ENCODE measurements at regions not wholly inside any gene's neighbourhood (a gene's known extent, or its start where the extent isn't known, plus 50 kb on each side); places are given as distances from the start of the nearest gene placed in this dataset.

DNA sequence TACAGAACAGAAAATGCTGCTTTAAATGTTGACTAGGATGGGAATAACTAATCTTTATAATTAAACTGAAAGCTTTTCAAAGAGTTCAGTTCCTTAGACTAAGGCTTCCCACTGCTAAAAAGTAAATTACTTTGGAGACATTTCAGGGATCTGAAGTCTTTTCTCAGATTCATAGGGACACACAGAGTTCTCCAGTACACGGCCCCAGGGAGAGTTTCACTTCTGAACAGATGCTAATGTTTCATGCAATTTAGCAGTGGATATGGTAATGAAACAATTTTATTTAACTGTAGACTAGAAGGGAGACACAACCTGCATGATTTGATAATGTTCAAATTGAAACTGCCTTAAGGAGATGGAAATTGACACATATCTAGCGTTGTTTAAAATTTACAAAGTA is 1282.6 kb downstream of the NCAM2 start (continued):
- no peak for TF ChIP-seq ASH2L (IDR thresholded peaks at IDR 0.05; ENCODE audit: low read length)
- TF ChIP-seq, protein P1, sequence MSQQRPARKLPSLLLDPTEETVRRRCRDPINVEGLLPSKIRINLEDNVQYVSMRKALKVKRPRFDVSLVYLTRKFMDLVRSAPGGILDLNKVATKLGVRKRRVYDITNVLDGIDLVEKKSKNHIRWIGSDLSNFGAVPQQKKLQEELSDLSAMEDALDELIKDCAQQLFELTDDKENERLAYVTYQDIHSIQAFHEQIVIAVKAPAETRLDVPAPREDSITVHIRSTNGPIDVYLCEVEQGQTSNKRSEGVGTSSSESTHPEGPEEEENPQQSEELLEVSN (IDR thresholded peaks at IDR 0.05), result no peak
- TF ChIP-seq EP300 (IDR thresholded peaks at IDR 0.05; ENCODE audit: borderline replicate concordance in 1 of 2, low read depth in 2 of 2, low read length in 2 of 2), result no peak
- TF ChIP-seq POLR2A (IDR thresholded peaks at IDR 0.05; ENCODE audit: control extremely low read depth in 1 of 2, low read depth in 2 of 2, low read length in 2 of 2), result no peak

Data from H1 (cell line).